SKM-1 treated with dmso at 0.1 percent for 144 hours (cell line): ENCODE measurements at regions not wholly inside any gene's neighbourhood (a gene's known extent, or its start where the extent isn't known, plus 50 kb on each side); places are given as distances from the start of the nearest gene placed in this dataset.

Experiments
- DNase-seq: peaks from one replicate; lab custom pipeline; 2025; ENCODE audit not compliant: unreplicated experiment; lab: John Stamatoyannopoulos, UW

DNA sequence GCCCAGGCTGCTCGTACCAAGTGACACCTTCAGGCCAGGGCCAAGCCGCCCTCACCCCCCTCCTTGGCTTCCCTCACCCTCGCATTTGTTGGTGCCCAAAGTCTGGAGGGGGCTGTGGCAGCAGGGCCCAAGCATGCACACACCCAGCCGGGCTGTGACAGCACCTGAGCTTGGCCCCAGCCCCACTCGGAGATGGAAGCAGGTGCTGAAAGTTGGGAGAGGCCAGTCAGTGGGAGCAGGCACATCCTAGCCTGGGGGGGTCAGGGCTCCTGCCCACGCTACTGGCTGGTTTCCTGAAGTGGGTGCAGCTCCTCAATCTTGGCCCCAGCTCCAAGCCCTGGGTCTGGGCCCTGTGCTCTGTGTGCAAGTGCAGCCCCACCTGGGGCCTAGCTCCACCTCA is 228.0 kb downstream of the RDH14 start:
- no peak for DNase-seq

DNA sequence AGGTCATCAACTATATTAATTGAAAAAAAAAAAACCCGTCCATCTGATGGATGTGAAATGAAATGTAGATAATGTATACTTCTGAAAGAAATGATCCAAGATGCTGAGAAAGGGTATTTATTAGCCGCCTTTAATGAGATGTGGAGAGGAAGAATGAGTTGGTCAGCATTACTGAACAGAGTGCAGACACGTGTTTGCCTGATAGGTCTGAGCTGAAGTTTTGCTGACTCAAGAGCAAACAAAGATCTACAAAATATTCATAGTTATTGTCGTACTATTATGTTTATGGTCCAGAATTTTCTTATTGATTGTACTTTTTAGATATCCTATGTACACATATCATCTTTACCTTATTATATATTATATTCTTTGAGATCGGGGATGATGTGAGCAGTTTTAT is 235.3 kb downstream of the RDH14 start:
- no peak for DNase-seq

DNA sequence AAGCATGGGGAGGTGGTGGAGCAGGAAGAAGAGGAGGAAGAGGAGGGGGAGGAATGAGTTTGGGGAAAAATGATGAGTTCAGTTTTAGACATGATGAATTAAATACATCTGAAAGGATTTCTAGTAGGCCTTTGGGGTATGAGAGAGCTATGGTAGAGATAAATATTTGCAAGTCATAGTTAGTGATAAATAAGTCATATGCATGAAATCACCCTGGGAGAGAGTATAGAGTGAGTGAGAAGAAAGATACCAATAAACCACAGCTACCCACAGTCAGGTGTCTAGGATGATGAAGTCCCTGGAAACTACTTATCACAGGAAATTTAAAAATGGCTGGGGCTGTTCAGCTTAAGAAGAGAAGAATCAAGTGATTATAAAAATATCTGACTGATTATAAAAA is 240.5 kb downstream of the RDH14 start:
- DNase-seq, result no peak

- DNase-seq, result no peak
Observed at GRCh38 chr2:18317017-18317416, 243.4 kb downstream of the RDH14 start.

GRCh38 chr2:18312818-18313217 is 247.6 kb downstream of the RDH14 start:
- DNase-seq, result no peak

GRCh38 chr2:18311420-18312195 is 248.8 kb downstream of the RDH14 start:
- no peak for DNase-seq

- no peak for DNase-seq
Observed at GRCh38 chr2:18309627-18310026, 250.8 kb downstream of the RDH14 start.

GRCh38 chr2:18309188-18309587 is 251.3 kb downstream of the RDH14 start:
- no peak for DNase-seq

GRCh38 chr2:18304849-18305248 is 255.6 kb downstream of the RDH14 start:
- DNase-seq, result no peak

DNA sequence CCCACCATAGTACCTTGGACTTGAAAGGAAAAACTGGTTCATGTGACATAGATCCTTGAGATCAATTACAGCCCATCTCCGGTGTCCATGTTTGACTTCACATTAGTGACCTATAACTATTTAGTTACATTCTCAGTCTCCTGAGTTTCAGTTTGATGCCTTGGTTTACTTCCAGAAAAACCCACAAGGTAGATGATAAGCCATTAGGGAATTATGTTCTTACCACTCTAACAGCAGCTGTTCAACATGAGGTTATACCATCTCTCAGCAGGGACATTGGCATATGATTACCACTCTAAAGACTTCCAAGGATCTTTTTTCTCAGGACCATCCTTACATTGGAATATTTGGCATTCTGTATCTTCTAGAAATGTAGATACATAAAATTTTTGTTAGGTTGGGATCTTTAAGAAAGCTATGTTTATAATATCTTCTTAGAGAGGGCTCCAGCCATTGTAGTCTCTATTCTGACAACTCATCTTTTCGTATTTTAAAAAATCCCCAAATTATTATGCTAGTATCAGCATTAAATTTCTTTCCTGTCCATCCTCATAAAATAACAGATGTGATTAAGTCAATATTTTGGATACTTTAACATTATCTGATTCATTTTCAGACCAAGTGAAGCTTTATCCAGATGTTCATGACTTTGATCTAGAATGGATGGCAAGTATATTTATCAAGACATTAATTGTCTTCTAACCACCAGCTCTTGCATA is 258.9 kb downstream of the RDH14 start:
- no peak for DNase-seq

DNA sequence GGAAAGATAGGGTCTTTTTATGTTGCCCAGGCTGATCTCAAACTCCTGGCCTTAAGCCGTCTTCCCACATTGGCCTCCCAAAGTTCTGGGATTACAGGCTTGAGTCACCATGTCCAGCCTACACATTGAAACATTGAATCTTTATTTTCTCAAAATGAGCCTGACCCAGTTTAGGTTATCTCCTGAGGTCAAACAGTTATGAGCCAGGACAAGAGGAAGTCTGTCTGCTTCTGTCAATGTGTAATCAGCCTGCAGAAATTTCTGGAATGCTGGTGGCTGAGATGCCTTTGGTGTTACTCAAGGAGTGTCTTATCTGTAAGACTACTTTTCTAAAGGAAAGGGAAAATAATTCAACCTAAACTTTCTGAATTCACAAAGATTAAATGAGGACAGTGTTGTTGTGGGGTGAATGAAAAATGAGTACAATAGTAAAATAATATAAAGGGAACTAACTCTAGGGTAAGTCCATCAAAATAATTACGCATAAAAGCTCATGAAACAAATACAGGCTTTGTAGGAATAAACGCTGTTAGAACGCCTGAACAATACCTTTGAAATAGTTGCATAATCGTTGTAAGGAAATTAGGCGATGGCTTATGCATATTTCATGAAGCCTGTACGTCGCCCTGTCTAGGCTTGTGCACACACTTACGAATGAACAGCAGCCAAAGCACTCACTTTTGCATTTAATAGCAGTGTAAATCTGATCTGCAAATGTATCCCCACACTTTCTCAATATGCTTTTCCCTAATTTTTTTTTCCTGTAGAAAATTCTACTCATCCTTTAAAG is 260.8 kb downstream of the RDH14 start:
- no peak for DNase-seq

DNA sequence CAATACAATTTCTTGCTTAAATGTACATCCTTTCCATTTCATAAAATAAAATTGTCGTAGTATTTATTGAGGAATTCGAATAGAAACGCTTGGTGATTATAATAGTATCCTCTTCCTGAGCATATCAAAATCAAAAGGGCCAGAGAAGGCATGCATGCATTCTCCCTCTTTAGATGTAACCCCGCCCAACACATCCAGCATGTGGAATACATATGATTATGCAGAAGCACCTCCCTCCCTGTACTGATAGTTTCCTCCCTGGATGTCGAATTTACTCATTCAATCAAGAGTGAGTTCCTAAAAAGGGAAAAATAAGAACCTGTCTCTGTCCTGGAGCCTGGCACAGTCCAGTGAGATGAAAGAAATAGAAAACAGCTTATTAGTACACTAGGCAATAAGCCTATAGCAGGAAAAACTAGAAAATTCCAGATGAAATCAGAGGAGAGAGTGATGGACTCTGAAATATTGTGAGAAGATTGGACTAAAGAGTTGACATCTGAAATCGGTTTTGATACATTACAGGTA is 262.9 kb downstream of the RDH14 start:
- DNase-seq, result no peak

DNA sequence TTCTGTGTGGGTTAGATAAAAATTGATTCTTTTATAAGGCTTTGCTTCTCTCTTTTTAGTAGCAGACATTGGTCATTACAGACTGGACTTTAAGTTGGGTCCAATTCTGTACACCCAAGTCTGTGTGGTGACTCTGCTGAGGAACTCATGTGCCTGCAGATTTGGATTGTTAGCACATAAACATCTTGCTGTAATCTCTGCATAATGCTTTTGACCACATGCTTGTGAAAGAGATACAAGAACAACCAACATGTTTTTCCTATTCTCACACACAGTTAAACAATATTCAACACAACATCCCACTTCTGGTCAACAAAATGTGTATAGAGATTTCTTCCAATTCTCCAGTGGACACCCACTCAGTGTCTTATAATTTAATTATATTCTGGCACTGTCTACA is 270.1 kb downstream of the RDH14 start:
- DNase-seq, result no peak

GRCh38 chr2:18286897-18287296 is 273.6 kb downstream of the RDH14 start:
- no peak for DNase-seq

DNA sequence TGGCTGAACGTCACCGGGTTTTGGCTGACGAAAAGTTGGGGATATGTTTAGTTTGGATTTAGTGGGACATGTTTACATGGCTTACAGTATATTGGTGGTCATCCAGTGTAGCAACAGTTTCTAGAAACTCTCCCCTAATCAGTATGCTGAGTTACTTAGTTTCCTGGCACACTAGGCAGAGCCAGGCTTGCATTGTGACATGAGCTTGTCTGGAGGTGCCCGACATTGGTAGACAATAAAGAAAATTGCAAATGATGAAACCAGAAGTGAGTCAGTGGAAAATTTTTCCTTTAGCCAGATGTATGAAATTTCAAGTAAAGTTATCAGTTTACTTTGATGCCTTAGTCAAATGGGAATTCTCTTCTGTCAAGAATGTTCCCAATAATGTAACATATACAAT is 276.1 kb downstream of the RDH14 start:
- DNase-seq, result no peak

DNA sequence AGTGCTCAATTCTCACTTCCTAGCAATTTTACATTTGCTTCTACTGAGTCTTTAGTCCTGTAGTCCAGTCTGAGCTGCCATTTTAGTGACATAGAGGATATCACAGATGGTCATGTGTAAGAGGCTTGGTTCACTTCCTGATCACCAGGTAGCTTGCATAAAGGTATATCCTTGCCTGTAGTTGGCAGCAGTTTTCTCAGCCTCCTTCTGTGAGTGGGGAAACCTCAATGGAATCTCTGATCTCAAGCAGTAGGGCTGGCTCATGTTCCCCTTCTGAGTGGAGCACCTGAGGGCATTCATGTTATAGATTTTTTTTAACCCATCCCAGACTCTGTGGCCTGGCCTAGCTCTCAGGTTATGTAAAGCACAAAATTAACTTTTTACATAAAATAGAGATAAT is 278.4 kb downstream of the RDH14 start:
- no peak for DNase-seq

DNA sequence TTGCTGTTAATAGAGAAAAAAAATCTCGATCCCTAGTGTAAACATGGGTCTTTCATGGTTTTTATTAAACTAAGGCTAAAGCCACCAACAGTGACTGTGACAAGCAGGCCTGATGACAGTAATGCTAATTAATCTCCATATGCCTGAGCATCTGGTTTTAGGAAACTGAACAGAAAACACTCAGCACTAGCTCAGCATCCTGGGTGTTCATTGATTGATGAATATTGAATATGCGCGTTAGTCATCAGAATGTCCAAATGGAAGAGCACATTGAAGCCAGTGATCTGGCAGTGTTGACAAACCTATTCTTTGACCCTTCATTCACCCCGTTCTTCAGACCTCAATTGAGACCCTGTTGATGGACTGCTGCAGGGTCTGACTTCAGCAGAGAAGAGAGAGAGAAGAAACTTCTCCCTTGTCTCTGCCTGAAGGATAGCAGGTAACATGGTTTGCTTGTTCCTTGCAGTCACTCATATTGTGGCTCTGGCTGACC is 283.8 kb downstream of the RDH14 start:
- DNase-seq, result no peak

DNA sequence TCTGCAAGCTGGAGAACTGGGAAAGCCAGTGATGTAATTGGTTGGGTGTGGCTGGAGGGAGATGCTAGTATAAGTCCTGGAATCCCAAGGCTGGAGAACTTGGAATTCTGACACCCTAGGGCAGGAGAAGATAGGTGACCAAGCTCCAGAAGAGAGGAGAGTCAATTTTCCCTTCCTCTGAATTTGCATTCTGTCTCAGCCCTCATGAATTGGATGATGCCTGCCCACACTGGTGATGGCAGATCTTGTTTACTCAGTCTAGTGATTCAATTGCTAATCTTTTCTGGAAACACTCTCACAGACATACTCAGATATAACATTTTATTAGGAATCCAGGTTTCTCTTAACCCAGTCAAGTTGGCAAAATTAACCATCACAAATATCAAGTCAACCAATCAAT is 287.2 kb downstream of the RDH14 start:
- no peak for DNase-seq

GRCh38 chr2:18272148-18272494 is 288.3 kb downstream of the RDH14 start:
- DNase-seq, result no peak

- DNase-seq, result no peak
Observed at GRCh38 chr2:18271370-18272147, 288.9 kb downstream of the RDH14 start.

GRCh38 chr2:18268400-18268799 is 292.1 kb downstream of the RDH14 start:
- DNase-seq, result no peak
